HG03135 (cell line): ENCODE measurements at regions not wholly inside any gene's neighbourhood (a gene's known extent, or its start where the extent isn't known, plus 50 kb on each side); places are given as distances from the start of the nearest gene placed in this dataset.
"Not testable (repeated sequence)": the region's sequence is repeated elsewhere in the genome, so short reads cannot be mapped to it uniquely, and the experiment has no call there.

Source experiments
- ATAC-seq: cut with Tn5 transposase; IDR thresholded peaks from one replicate; pipeline ENCODE4 v1.9.1; 2021; ENCODE audit warnings: mild to moderate bottlenecking, moderate library complexity; ENCODE audit not compliant: unreplicated experiment

- ATAC-seq = no peak
Observed at GRCh38 chr11:95412074-95412473, 181.1 kb upstream of the SESN3 start.

- ATAC-seq = not testable (repeated sequence)
Observed at GRCh38 chr11:95410707-95411106, 179.7 kb upstream of the SESN3 start.

GRCh38 chr11:95406271-95406670 lies 175.3 kb upstream of the SESN3 start:
- no peak for ATAC-seq

DNA sequence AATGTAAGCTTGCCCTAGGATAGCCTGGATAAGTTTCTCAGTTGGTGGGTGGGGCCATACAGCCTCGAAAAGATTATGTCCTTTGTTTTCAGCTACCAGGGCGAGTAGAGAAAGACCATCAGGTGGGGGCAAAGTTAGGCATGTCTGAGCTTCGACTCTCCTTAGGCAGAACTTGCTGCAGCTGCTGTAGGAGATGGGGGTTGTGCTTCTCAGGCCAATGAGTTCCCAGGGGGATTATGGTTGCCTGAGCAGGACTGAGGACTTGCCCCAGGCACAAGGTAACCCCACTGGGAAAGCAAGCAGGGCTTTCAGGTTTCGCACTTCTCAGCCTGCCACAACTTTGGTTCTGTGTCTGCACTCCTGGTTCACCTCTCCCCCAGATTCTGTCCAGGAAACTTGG lies 173.4 kb upstream of the SESN3 start:
- no peak for ATAC-seq

DNA sequence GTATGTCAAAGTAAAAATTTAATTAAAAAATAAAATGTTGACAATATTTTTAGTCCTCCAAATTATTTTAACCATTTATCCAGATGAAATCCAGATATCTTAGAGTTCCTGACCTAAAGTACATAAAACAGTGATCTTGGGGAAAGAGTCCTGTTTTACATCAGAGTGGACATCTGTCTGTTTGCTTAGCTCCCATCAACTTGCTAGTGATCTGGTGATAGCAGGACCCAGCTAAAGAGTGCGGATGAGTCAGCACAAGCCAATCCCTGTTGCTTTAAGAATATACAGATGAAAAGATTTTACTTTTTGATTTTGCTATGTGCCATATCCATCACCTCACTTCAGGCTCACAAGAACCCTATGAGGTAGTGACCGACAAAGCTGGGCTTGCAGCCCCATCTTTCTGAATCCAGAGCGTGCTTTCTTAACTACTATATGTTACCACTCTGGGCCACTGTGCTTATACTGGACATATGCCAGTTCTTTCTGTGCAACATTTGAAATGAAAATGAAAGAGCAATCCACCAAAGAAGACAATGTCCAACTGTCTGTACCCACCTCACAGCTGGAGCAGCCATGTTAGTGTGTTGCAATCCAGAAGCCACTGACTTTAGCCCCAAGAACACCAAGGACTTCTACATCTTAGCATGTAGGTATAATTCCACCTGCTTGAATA lies 167.6 kb upstream of the SESN3 start:
- no peak for ATAC-seq

- no peak for ATAC-seq
Observed at GRCh38 chr11:95392644-95393043, 161.6 kb upstream of the SESN3 start.

DNA sequence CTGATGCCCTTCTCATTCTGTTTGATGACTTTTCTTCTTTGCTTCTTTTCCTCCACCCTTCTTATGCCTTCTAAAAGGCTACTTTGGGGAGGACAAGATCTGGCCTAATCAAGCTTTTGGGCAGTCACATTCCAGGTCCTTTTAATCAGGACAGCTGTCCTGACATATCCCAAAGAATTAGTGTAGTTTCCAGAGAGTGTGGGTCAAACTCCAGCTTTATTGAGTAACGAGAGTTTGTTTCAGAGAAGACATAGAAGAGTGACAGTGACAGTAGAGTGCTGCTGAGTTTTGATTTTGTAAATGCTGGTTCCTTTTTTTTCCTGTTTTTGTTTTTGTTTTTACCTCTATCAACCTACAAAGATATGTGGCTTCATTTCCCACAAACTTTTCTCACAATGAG lies 158.4 kb upstream of the SESN3 start:
- ATAC-seq = no peak

- no peak for ATAC-seq
Observed at GRCh38 chr11:95388086-95388485, 157.1 kb upstream of the SESN3 start.

DNA sequence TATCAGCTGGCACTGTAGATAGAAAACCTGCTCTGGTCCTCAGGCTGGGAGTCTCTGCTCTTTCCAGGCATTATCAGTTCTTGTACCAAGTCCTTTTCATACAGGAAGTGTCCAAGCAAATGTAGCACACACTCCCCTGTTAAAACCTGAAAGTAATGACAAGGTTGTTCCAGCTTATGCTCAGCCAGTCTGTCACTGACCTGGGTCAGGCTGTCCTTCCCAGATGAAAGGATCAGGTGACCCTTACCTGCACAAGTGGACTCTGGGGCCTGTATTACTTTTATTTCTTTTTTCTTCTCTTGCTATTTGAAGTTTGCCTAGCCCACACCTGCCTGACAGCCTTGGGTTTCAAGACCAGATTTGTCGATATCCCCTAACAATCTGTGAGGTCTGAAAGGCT lies 156.3 kb upstream of the SESN3 start:
- ATAC-seq = no peak

- ATAC-seq = no peak
Observed at GRCh38 chr11:95385577-95385976, 154.6 kb upstream of the SESN3 start.

GRCh38 chr11:95379479-95379878 lies 148.5 kb upstream of the SESN3 start:
- ATAC-seq = no peak

DNA sequence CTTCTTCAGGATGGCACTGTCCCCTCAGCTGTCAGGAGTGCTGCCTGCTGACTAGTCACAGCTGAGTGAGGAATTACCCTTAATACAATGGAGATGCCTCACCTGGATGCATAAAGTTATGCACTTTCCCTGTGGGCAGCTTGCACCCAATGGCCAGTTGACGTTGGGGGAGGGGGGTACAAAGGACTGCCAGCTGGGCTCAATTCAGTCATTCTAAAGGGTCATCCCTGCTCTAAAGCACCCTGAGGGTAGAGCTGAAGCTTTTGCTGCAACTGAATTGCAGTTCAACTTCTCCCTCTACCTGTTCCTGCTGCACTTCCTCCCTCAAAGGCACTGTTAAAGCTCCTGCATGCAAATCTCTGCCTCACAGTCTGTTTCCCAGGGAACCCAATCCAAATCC lies 147.8 kb upstream of the SESN3 start:
- ATAC-seq = no peak

DNA sequence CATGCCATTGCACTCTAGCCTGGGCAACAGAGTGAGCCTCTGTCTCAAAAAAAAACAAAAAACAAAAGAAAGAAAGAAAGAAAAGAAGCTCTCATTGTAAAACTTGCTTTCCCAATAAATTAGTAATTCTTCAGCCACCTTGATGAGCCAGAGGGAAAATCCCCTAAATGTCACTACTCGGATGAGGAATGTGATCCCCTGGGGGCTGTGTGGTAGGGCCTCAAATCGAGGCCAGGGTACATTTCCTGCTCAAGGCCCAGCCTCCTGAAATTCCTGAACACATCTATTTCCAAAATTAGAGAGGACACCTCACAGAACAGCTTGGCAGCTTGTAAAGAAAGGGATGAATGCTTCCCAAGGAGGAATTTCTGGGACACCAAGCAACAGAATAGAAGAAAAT lies 147.1 kb upstream of the SESN3 start:
- ATAC-seq = no peak

- ATAC-seq = no peak
Observed at GRCh38 chr11:95375886-95376285, 144.9 kb upstream of the SESN3 start.

- ATAC-seq = no peak
Observed at GRCh38 chr11:95375451-95375850, 144.4 kb upstream of the SESN3 start.

GRCh38 chr11:95374105-95374504 lies 143.1 kb upstream of the SESN3 start:
- ATAC-seq = no peak

DNA sequence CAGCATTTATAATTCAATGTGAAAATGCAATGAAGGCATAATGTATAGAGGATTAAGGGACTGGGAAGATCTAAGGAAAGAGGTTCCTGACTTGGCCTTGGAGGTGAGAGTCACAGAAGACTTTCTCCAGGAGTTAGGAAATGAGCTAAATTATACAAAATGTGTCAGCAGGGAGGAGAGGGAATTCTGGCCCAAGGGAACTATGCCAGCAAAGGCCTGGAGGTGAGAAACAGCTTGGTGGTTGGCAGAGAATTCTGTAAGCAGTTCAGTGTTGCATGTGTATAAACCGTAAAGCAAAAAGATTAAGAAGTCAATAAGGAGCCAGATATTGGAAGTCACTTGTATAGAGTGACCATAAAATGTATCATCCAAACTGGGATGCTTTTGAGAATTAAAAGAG lies 142.2 kb upstream of the SESN3 start:
- no peak for ATAC-seq

DNA sequence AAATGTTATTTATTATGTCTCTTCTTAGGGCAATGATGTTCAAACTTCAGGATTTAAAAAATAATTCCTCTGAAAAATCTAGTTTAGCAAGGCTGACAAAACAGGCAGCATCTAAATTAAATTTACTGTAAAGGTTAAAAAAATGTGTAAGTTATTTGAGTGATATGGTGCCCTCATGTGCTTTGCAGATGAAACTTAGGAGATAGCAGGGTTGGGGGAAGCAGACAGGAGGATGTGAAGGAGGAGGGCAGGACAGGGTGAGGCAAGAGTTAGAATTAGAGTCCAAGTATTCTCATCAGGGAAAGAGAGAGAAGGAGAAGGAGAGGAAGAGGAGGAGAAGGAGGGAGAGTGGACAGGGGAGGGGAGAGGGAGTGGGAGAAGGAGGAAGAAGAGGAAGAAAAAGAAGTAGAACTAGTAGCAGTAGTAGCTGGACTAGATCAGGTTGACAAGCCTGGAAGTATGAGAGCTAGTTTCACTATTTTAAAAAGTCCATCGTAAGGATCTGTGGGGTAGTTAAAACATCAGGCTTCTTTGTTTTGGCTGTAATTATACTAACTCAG lies 141.2 kb upstream of the SESN3 start:
- ATAC-seq = no peak

DNA sequence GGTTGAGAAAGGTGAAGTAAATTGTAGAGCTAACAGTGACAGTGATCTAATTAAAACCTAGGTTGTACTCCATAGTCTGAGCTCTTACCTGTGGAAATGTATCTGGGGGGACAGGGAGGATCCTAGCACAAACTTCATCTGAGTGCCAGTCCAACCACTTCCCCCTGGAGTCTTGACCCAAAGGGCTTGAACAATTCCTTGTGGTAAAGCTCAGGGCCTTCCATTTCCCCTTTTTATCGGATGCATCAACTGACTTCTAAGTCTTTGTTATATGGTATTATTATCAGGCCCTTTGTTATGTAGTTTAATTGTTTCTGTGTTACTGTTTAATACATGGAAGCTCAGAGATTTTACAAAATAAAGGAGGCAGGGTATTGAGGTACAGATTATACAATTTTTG lies 140.2 kb upstream of the SESN3 start:
- no peak for ATAC-seq

GRCh38 chr11:95367726-95368125 lies 136.7 kb upstream of the SESN3 start:
- ATAC-seq = no peak

- ATAC-seq = no peak
Observed at GRCh38 chr11:95365348-95365747, 134.3 kb upstream of the SESN3 start.

DNA sequence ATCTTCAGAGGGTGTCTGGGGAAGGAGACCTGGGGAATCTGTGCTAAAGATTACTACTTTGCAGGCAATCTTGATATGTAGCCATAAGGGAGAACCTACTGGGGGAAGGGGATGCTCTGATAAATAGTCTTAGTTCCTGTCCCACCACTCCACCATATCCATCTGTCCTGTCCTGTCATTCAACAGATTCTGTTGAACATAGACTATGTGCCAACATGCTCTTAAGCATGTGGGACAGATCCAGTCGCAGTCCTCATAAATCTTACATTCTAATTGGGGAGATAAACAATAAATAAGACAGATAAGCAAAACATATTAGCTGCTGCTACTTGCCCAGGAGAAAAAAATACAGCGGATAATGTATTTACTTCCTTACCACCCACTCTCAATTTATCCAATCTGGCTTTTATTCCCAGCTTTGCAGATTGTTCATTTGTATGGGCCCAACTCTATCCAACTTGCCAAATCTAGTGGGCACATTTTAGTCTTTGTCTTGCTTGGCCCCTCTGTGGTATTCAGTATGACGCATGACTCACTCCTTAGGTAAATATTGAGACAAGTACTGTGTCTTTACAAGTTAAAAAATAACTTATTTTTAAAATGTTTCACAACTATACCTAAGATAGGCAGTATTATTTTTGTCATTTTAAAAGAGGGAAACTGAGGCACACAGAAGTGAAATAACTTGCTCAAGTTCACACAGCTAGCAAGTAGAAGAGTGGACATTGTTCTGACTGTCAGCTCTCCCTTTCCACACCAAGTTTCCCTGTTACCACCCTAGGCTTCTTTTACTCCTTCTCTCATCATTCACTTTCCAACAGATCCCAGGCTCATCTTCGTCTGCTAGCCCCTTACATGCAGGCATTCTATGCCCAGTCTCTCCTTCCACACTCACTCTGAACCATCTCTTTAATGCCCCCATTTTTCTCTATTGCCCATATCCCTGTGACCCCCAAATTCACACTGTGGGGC lies 133.6 kb upstream of the SESN3 start:
- ATAC-seq = no peak
